ENCODE measurements at regions not wholly inside any gene's neighbourhood (a gene's known extent, or its start where the extent isn't known, plus 50 kb on each side); places are given as distances from the start of the nearest gene placed in this dataset.

DNA sequence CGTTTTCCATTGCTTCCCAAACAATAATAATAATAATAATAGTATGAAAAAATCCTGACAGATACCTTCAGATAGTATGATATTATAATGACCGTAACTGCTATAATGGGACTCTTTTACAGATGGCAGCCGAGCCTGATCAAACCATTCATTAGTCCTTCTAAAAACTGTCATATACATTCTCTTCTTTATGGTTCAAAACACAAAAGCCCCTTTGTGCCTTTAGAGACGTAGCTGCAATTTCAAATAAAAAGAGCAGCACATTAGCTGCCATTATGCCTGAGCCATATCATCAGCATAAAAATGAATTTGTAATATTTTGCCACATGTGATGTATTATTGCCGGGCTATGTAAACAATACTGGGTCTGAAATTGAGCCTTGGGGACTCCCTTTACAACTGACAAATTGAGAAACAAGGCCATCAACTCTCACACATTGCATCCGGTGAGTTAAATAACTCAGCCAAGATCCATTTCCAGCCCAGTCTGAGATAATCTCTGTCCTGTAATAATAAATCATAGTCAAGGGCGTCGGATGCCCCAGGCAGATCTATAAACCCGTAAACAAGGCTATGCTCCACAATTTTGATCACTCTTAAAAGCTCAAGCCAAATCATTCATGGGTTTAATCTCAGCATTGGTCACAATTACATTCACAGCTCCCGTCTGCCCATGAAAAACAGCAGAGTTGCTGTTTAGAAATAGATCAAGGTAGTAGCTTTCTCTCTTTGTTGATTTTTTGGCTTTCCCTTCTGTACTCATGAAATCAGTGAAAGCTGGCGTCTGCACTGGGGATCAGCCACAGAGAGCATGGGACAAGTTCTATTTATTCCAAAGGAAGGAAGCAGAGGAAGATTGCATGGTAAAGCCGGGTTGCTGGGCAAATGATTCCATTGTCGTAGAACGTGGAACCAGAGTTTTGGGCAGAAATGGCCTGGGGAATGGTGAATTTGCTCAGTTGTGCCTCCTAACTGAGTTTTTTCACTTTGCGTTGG, 150.1 kb upstream of the BMPER start:
- no peak for DNase-seq (ENCODE audit: low read depth in 2 of 2)

DNA sequence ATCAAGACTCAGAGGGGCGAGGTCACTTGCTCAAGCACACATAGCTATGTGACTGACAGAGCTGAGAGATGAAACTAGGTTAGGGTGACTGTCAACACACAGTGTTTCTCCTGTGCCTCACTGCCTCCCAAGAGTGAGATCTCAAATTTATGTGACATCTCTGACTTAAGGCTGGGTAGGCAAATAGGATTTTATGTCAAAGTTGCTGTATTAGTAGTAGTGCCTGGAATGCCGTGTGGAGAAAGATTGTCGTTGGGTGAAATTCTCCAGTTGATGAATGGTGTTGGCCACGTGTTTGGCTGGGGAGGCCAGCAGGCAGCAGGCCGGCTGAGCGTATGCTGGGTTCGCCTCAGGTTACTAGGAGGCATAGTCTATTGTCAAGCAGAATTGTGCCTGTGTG, 148.3 kb upstream of the BMPER start:
- DNase-seq (ENCODE audit: low read depth in 2 of 2): no peak

DNA sequence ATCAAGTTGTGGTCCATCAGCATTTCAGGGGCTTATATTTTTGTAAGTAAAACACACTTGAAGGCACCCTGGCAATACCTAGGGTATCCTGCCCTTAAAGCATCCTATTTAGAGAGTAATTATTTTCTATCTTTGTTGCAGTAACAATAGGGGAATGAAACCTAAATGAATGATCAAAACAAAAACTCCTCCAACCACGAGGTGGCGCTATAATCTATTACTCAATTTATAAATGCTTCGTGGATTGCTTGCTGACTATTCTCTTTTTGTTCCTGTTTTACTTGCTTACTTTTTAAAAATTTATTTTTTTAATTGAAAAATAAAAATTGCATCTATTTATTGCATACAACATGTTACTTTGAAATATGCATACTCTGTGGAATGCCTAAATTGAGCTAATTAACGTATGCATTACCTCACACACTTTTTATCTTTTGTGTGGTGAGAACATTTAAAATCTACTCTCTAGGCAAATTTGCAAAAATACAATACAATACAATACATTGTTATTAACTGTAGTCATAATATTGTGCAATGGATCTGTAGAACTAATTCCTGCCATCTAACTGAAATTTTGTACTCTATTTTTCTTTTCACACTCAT, 147.7 kb upstream of the BMPER start:
- DNase-seq (ENCODE audit: low read depth in 2 of 2): no peak

DNA sequence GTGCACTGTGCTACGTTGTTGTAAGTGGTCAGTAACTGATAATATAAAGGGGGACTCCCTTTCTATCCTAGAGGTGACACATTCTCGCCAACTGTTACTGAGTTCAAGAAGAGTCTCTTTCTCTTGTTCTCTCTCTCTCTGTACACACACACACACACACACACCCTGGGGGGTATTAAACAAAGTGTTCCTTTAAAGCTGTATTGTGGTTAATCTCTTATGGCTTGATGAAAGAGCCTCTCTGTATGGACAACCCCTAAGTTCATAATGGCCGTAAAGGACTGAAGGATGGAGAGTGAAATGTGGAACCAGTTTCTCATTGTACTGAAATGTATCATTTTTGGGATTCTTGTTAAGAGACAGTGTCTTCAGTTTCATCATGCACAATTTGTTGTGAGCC, 145.2 kb upstream of the BMPER start:
- no peak for DNase-seq (ENCODE audit: low read depth in 2 of 2)

- no peak for DNase-seq (ENCODE audit: low read depth in 2 of 2)
These were observed 144.5 kb upstream of the BMPER start for GRCh38 chr7:33760834-33761233.

DNA sequence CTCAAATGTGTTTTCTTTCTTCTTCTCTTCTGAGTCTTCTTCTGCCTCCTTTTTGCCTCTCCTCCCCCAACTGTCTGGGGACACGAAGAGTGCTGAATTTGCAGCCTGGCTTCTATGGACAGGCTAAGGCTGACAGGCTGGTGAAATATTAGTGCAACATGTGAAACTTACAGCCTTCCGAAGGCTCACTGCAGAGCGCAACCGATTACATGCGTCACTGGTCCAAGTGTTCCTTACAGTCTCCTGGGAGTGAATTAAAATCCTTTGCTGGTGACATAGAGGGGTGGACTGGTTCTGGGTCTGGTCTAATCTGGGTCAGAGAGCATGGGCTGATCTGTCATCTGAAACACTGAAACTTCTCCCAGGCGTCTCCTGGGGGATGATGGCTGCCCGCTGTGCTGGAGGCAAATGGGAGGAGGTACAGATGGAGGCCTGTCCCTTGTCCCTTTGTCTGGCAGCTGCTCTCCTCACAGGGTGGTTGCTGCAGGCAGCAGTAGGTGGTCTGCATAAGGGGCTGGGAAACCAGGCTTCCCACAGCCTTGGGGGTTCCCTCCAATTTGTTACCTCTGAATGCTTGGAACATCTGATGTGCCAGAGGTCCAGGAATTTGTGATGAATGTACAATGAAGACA, 143.8 kb upstream of the BMPER start:
- DNase-seq (ENCODE audit: low read depth in 2 of 2): no peak

DNA sequence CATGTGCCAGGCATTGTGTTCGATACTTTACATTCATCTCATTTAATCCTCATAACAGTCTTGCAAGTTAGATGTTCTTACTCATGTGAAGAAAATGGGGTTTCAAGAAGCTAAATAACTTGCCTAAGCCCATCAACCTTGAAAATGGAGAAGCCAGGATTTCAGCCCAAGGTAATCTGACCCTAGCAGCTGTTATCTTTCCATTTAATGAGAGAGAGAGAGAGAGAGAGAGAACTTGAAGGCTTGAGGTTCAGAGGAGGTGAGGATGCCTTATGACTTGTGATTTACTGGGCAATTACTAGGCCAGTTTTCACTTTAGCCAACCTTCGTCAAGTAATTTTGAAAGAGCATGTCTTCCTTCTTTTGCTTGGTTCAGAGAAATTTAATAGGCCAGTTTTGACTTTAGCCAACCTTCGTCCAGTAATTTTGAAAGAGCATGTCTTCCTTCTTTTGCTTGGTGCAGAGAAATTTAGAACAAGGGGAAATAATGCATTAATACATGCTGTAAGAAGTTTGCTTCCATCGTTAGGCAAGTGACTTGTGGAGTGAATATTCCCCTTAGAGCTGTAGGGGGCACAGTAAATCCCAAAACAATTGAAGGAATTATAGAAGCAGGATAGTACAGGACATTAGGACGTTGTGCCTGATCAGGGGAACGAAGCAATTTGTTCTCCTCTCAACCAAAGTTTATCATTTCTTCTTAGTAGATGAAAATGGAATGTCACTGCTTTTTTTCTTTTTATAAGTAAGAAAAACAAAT, 143.0 kb upstream of the BMPER start:
- DNase-seq (ENCODE audit: low read depth in 2 of 2): no peak

GRCh38 chr7:33762911-33763306, 142.4 kb upstream of the BMPER start:
- DNase-seq (ENCODE audit: low read depth in 2 of 2): no peak

GRCh38 chr7:33764752-33765451, 140.4 kb upstream of the BMPER start:
- DNase-seq (ENCODE audit: low read depth in 2 of 2): no peak

GRCh38 chr7:33766405-33766804, 138.9 kb upstream of the BMPER start:
- DNase-seq (ENCODE audit: low read depth in 2 of 2): no peak

- no peak for DNase-seq (ENCODE audit: low read depth in 2 of 2)
These were observed 135.4 kb upstream of the BMPER start for GRCh38 chr7:33769930-33770329.

GRCh38 chr7:33770576-33770975, 134.8 kb upstream of the BMPER start:
- DNase-seq (ENCODE audit: low read depth in 2 of 2): no peak

DNA sequence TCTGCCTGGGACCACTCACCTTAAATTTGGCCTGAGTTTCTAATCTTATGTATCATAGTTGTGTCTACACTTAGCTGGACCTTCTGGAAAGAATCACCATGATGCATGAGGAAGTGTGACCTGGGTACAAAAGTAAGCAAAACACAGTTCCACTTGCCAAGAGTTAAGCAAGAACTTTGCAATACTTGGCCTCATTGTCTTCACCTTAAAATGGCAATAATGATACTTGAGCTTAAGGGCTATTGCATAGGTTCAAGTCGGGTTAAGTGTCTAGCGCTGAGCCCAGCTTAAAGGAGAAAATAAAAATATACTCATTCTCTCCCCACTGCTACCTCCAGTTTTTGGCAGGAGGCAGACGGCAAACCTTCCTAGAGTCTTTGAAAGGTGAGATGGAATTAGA, 133.9 kb upstream of the BMPER start:
- DNase-seq (ENCODE audit: low read depth in 2 of 2): no peak

DNA sequence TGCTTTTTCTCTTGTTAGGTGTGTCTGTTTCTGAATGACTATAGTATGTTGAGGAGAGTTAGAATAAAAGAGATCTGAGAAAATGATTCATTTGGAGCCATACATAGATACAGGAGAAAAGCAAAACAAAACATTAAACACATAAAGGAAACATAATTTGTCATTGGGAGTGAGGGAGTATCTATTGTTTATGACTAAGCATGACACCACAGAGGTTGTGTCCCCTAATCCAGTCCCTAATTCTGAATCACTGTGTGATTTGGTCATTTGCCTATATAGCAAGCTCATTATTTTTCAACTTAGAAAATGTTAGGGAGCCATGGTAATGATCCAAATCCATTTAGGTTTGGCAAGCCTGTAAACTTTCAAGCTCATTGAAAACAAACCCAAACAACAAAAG, 132.3 kb upstream of the BMPER start:
- no peak for DNase-seq (ENCODE audit: low read depth in 2 of 2)

- DNase-seq (ENCODE audit: low read depth in 2 of 2): no peak
These were observed 130.4 kb upstream of the BMPER start for GRCh38 chr7:33774762-33775523.

DNA sequence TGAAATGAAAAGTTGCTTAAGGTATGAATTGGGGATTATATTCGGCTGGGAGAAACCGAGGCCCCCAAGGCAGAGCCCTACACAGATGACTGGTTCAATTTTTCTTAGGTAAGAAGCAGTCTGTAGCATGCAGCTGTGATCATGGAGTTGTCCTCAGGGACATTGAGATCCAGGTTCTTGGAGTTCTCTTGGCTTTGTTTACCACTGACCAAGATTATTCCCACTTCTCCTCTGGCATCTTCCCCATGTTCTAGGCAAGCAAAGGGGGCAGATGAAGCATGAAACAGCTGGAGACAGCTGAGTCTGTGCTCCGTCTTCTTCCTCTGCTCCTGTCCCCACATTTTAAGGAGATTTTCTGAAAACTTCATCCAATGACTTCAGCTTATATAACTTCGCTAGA, 129.5 kb upstream of the BMPER start:
- DNase-seq (ENCODE audit: low read depth in 2 of 2): no peak

- no peak for DNase-seq (ENCODE audit: low read depth in 2 of 2)
These were observed 128.6 kb upstream of the BMPER start for GRCh38 chr7:33776788-33777187.

GRCh38 chr7:33778195-33778594, 127.1 kb upstream of the BMPER start:
- no peak for DNase-seq (ENCODE audit: low read depth in 2 of 2)

GRCh38 chr7:33779216-33779615, 126.1 kb upstream of the BMPER start:
- DNase-seq (ENCODE audit: low read depth in 2 of 2): no peak

- no peak for DNase-seq (ENCODE audit: low read depth in 2 of 2)
These were observed 124.2 kb upstream of the BMPER start for GRCh38 chr7:33781167-33781566.

DNA sequence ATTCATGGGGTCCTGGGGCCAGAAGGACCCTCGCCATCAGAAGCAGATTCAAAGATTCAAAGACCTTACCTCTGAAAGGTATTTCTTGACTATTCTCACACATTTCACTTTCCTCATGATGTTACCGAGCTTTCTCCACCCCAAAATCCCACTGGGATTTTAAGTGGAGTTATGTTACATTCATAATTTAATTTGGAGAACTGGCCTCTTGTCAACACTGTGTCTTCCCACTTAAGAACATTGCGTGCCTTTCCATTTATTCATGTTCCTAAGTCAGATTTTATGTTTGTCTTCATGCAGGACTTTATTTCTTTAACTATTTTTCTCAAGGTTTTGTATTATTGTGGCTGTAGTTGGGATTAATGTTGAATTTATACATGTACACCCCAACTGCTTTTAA, 123.5 kb upstream of the BMPER start:
- no peak for DNase-seq (ENCODE audit: low read depth in 2 of 2)

Data from stimulated activated CD8-positive, alpha-beta memory T cell treated with anti-CD3 and anti-CD28 coated beads, Interleukin-7, amount 100 ng/mL, for 4 hours (primary cell).